HepG2 (cell line): ENCODE measurements at regions not wholly inside any gene's neighbourhood (a gene's known extent, or its start where the extent isn't known, plus 50 kb on each side); places are given as distances from the start of the nearest gene placed in this dataset.

Experiments
- ATAC-seq: fragments of 200-7000 bp; cut with Tn5 transposase; 3 replicates; pipeline ENCODE4 v1.9.1; 2020; ENCODE audit warnings: mild to moderate bottlenecking, moderate library complexity
- BruUV-seq: library from RNA; stranded (reverse); fragments of 400-500 nt; replicated peaks from 2 replicates; lab custom pipeline; 2021; lab: Mats Ljungman, UMichigan
- CTCF ChIA-PET: fragments of 300-600 bp; formaldehyde crosslinking; extraction: SDS; loops from one replicate; lab custom pipeline; 2021; ENCODE audit warnings: low total read pairs, inconsistent platforms, low intra/inter-chr PET ratio; lab: Yijun Ruan, JAX
- POLR2A ChIA-PET: fragments of 350-600 bp; sonication (Branson Sonifier 250); formaldehyde crosslinking; loops from one replicate; lab custom pipeline; 2020; ENCODE audit warnings: antibody characterized with exemption, inconsistent platforms; lab: Yijun Ruan, JAX
- DNase-seq: peaks from one replicate; pipeline ENCODE4 v3.0.0-alpha.2; 2015; ENCODE audit warnings: low spot score
- FAIRE-seq: peaks from 3 replicates; lab custom pipeline; 2011; peaks lifted over from hg19 to GRCh38; lab: Jason Lieb, UNC
- H2AFZ ChIP-seq: one replicate; pipeline ENCODE4 v1.6.1; 2011; ENCODE audit warnings: low read length, inconsistent platforms
- H3K27ac ChIP-seq: fragments of 300-600 bp; 3 replicates; pipeline ENCODE4 v1.8.0; 2011; ENCODE audit warnings: mixed run types, mild to moderate bottlenecking, mixed read lengths, low read length, inconsistent platforms; ENCODE audit not compliant: insufficient read depth; ENCODE audit errors: extremely low read length
- H3K27me3 ChIP-seq, 2 experiments: fragments of 200-600 bp in 1 of 2; 2 replicates in 1 of 2; 3 replicates in 1 of 2; pipeline versions ENCODE4 v1.6.0 to v1.8.0; 2011; ENCODE audit warnings: low read length in 2 of 2, mild to moderate bottlenecking in 2 of 2, moderate library complexity in 2 of 2, inconsistent platforms in 1 of 2; ENCODE audit not compliant: insufficient read depth in 2 of 2, control insufficient read depth in 1 of 2
- H3K36me3 ChIP-seq, 2 experiments: fragments of 200-600 bp in 1 of 2; replicated peaks in 1 of 2; 2 replicates in 1 of 2; 3 replicates in 1 of 2; pipeline versions ENCODE4 v1.5.1 to v1.8.0; 2011; ENCODE audit warnings: low read length in 2 of 2, inconsistent platforms in 1 of 2; ENCODE audit not compliant: insufficient read depth in 2 of 2, control insufficient read depth in 1 of 2
- H3K4me1 ChIP-seq: 2 replicates; pipeline ENCODE4 v1.5.1; 2012; ENCODE audit warnings: low read length, inconsistent platforms; ENCODE audit not compliant: insufficient read depth
- H3K4me2 ChIP-seq: 2 replicates; pipeline ENCODE4 v1.6.0; 2011; ENCODE audit warnings: low read depth, low read length, inconsistent platforms
- H3K4me3 ChIP-seq, 3 experiments: fragments of 200-600 bp in 1 of 3; sonication (generic), shearing (Covaris generic) in 1 of 3; replicated peaks in 1 of 3; 2 replicates each; pipeline ENCODE4 v1.5.1; 2011 to 2016; ENCODE audit warnings: low read length in 3 of 3, inconsistent platforms in 2 of 3, low read depth in 2 of 3, mild to moderate bottlenecking in 2 of 3, control low read depth in 1 of 3, mixed read lengths in 1 of 3; ENCODE audit not compliant: insufficient read depth in 1 of 3
- H3K79me2 ChIP-seq: one replicate; pipeline ENCODE4 v1.6.1; 2011; ENCODE audit warnings: low read length, inconsistent platforms; ENCODE audit not compliant: insufficient read depth
- H3K9ac ChIP-seq: 2 replicates; pipeline ENCODE4 v1.6.0; 2011; ENCODE audit warnings: mild to moderate bottlenecking, low read depth, low read length, inconsistent platforms; ENCODE audit not compliant: insufficient read depth
- H3K9me3 ChIP-seq: 2 replicates; pipeline ENCODE4 v1.5.1; 2012; ENCODE audit warnings: mild to moderate bottlenecking, low read length
- H4K20me1 ChIP-seq: 2 replicates; pipeline ENCODE4 v1.6.0; 2011; ENCODE audit warnings: inconsistent platforms, mild to moderate bottlenecking, low read length, moderate library complexity; ENCODE audit not compliant: insufficient read depth
- ARNTL ChIP-seq: sonication (generic); formaldehyde crosslinking; IDR thresholded peaks from 2 replicates; pipeline ENCODE4 v1.4.0; 2020; ENCODE audit warnings: mild to moderate bottlenecking, missing genetic modification reagents
- ASH2L ChIP-seq: fragments of 300-600, 200-600 bp; sonication (generic); IDR thresholded peaks from 2 replicates; pipeline ENCODE4 v1.7.0; 2017; ENCODE audit warnings: low read depth, mild to moderate bottlenecking, moderate library complexity, mixed read lengths, low read length; ENCODE audit not compliant: insufficient read length
- ATF3 ChIP-seq: sonication (generic); formaldehyde crosslinking; IDR thresholded peaks from 2 replicates; pipeline ENCODE4 v1.4.0; 2020; ENCODE audit warnings: missing genetic modification reagents
- CSRNP1 ChIP-seq: sonication (generic); formaldehyde crosslinking; IDR thresholded peaks from 2 replicates; pipeline ENCODE4 v1.8.1; 2023; ENCODE audit warnings: mild to moderate bottlenecking, missing genetic modification reagents
- CSRNP2 ChIP-seq: sonication (generic); formaldehyde crosslinking; conservative IDR thresholded peaks from 2 replicates; pipeline ENCODE4 v1.8.0; 2022; ENCODE audit warnings: low read depth, missing genetic modification reagents
- FOXA3 ChIP-seq: IDR thresholded peaks from 2 replicates; pipeline ENCODE4 v1.6.1; 2016; ENCODE audit warnings: missing genetic modification reagents, missing compliant biosample characterization
- GLI4 ChIP-seq: sonication (generic); formaldehyde crosslinking; IDR thresholded peaks from 2 replicates; pipeline ENCODE4 v1.5.1; 2020; ENCODE audit warnings: missing genetic modification reagents, mild to moderate bottlenecking, moderate library complexity, borderline replicate concordance
- KDM4B ChIP-seq: sonication (generic); formaldehyde crosslinking; IDR thresholded peaks from 2 replicates; pipeline ENCODE4 v1.4.0; 2020; ENCODE audit warnings: missing genetic modification reagents
- MEIS2 ChIP-seq: sonication (generic); formaldehyde crosslinking; IDR thresholded peaks from 2 replicates; pipeline ENCODE4 v1.9.0; 2021; ENCODE audit warnings: mild to moderate bottlenecking, missing genetic modification reagents
- PRPF4 ChIP-seq: fragments of 200-400 bp; formaldehyde crosslinking; IDR thresholded peaks from 2 replicates; pipeline ENCODE4 v1.6.1; 2016; ENCODE audit warnings: low read length, low read depth; ENCODE audit not compliant: poor library complexity, severe bottlenecking
- RBM22 ChIP-seq: fragments of 200-400 bp; formaldehyde crosslinking; optimal IDR thresholded peaks from 2 replicates; pipeline ENCODE3; 2017; ENCODE audit warnings: mild to moderate bottlenecking, low read length, moderate library complexity
- RFX5 ChIP-seq: IDR thresholded peaks from 2 replicates; pipeline ENCODE4 v1.6.1; 2011; ENCODE audit warnings: low read depth, low read length, improper control_type of control experiment
- STAT6 ChIP-seq: sonication (generic); formaldehyde crosslinking; IDR thresholded peaks from 2 replicates; pipeline ENCODE4 v1.4.0; 2020; ENCODE audit warnings: missing genetic modification reagents, mild to moderate bottlenecking, borderline replicate concordance
- TCF7L2 ChIP-seq: IDR thresholded peaks from 2 replicates; pipeline ENCODE4 v1.6.1; 2011; ENCODE audit warnings: mild to moderate bottlenecking, low read depth, low read length, moderate library complexity
- TRIM24 ChIP-seq: sonication (generic); formaldehyde crosslinking; IDR thresholded peaks from 2 replicates; pipeline ENCODE4 v1.8.0; 2022; ENCODE audit warnings: mild to moderate bottlenecking, missing genetic modification reagents
- ZMAT3 ChIP-seq: sonication (generic); formaldehyde crosslinking; conservative IDR thresholded peaks from 2 replicates; pipeline ENCODE4 v1.7.0; 2021; ENCODE audit warnings: missing genetic modification reagents
- ZNF580 ChIP-seq: IDR thresholded peaks from 2 replicates; pipeline ENCODE4 v1.6.1; 2016; ENCODE audit warnings: low read depth, borderline replicate concordance
- WGBS: methylation state at CpG from one replicate; pipeline ENCODE4 v1.1.6; 2017; ENCODE audit warnings: low lambda C conversion rate; 5-methylcytosine and 5-hydroxymethylcytosine counted together
- in situ Hi-C: cut with HindIII; loops from 2 replicates; pipeline ENCODE4 v1.10.0; 2017; ENCODE audit warnings: low pct_unique_long_range_greater_than_20kb; ENCODE audit not compliant: extremely low pct_ligation_motif_present
- intact Hi-C: fragments of 100-400 bp; cut with micrococcal nuclease; formaldehyde crosslinking; loops from one replicate; pipeline ENCODE4 v1.10.0; 2022; ENCODE audit not compliant: unreplicated experiment

GRCh38 chr5:147085409-147085808 lies 149.4 kb upstream of the STK32A start (continued):
- TF ChIP-seq GLI4 (CRISPR knock-in tag) (no peak), PRPF4 (no peak)
- TF ChIP-seq, all 625 proteins: peak for 0

GRCh38 chr5:147092044-147092443 lies 142.8 kb upstream of the STK32A start:
- Histone ChIP-seq H2AFZ (no peak overlapping the region), H4K20me1 (no peaks in the 10 kb centered on the region), H3K27me3 (no peaks in the 10 kb centered on the region), H3K4me2 (no peak overlapping the region), H3K9ac (no peak overlapping the region), H3K9me3 (no peaks in the 10 kb centered on the region), H3K4me1 (no peaks in the 10 kb centered on the region), H3K4me3 (no peak overlapping the region), H3K79me2 (no peaks in the 10 kb centered on the region), H3K36me3 (no peaks in the 10 kb centered on the region), H3K27ac (no peak overlapping the region)
- intact Hi-C loops (no loop called here), in situ Hi-C loops (no loop called here)
- POLR2A ChIA-PET: no interaction called here
- CTCF ChIA-PET: no interaction called here
- WGBS: 1% methylated on average over 2 of the region's 2 CpGs
- DNase-seq: no peak
- no peak for FAIRE-seq
- no TSS peak for BruUV-seq
- ATAC-seq: no peak
- no peak for TF ChIP-seq ASH2L
- no peak for TF ChIP-seq CSRNP1 (CRISPR knock-in tag)
- TF ChIP-seq STAT6 (CRISPR knock-in tag): no peak
- TF ChIP-seq ARNTL: no peak
- TF ChIP-seq FOXA3: no peak
- TF ChIP-seq KDM4B: no peak
- no peak for TF ChIP-seq MEIS2 (CRISPR knock-in tag)
- no peak for TF ChIP-seq ZNF580
- no peak for TF ChIP-seq RBM22
- no peak for TF ChIP-seq CSRNP2 (CRISPR knock-in tag)
- no peak for TF ChIP-seq ATF3 (CRISPR knock-in tag)
- TF ChIP-seq ZMAT3 (CRISPR knock-in tag): no peak
- TF ChIP-seq RFX5: no peak
- no peak for TF ChIP-seq TRIM24 (CRISPR knock-in tag)
- no peak for TF ChIP-seq TCF7L2
